ENCODE measurements at regions not wholly inside any gene's neighbourhood (a gene's known extent, or its start where the extent isn't known, plus 50 kb on each side); places are given as distances from the start of the nearest gene placed in this dataset.

DNA sequence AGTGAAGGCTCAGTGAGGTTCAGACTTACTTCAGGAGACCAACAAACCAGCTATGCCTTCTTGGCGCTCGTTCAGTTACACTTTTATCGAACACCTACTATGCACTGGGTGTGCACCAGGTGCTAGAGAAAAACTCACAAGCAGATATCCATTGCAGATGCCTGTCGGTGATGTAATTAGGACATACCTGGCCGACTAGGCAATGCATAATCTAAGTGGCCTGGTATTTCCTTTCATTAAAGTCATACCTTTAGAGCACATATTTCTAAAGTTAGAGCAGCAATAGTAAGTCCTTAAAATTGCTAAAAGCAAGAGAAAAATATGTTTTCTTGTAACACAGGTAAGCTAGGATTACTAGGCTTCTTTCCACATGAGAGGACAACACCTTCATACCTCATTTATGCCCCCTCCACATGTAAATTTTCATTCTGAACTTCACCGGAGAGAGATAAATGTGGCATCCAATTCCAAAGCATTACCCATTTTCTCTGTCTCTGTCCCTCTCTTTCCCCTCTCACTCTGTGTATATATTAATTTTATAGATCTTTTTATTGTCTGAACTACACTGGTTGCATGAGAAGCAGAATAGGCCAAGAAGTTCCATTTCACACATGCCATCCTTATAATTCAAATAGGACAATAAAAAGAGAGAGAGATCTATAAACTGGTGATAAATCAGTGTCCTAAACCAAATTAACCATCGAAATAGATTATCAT is 242.2 kb downstream of the SPTSSA start:
- no peak for DNase-seq (ENCODE audit: low read depth in 4 of 4, low spot score in 1 of 4)

DNA sequence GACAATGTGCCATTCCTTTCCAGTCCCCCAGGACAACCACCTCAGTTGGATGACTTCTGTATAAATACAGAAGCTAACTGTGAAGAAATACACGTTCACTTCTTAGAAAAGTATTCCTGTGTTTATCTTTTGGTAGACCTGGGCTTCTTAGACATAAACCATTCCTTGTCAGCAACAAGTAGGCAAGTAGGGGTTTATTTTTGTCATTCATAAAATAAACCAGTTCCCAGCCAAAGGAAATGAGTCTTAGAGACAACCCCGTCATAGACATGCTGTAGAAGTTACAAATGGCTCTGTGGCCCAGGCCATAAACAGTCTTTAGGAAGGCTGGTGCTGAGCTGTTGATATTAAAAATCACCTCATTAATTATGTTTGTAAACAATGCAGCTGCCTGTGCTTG is 243.2 kb downstream of the SPTSSA start:
- DNase-seq (ENCODE audit: low read depth in 4 of 4, low spot score in 1 of 4) = no peak

- DNase-seq (ENCODE audit: low read depth in 4 of 4, low spot score in 1 of 4) = no peak
Measured at GRCh38 chr14:34214961-34215360, 247.1 kb downstream of the SPTSSA start.

- no peak for DNase-seq (ENCODE audit: low read depth in 4 of 4, low spot score in 1 of 4)
Measured at GRCh38 chr14:34213332-34213731, 248.7 kb downstream of the SPTSSA start.

DNA sequence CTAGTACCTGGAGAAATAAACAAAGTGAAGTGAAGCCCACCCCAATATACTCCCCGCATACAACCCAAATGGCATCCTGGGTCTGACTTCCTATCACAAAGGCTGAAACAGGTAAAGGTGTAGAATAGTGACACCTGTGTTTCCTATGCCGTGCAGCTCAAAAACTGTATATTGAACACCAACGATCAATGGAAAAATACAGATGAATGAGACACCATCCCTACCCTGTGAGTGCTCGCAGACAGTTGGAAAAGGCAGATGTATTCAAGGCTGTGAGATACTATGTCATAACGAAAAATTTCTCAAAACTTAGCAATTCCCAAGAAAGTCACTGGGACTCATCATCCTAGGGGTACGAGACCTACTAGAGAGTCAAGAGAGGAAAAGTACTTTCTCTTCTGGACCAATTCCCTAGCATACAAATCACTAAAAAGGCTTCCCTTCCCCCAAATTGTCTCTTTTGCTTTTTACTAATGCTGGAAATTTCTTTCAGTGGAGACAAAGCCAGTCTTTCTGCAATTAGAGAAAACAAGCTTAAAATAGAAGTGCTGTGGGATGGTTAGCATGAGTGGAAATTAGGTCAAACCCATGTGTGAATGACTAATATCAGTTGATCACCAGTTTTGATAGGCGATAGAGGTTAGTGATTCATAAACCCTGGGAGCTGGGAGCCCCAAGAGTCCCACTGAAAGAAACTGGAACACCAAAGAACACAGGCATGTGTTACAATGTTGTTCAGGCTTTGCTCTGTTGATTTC is 249.7 kb downstream of the SPTSSA start:
- no peak for DNase-seq (ENCODE audit: low read depth in 4 of 4, low spot score in 1 of 4)

GRCh38 chr14:34211732-34212131 is 250.3 kb downstream of the SPTSSA start:
- no peak for DNase-seq (ENCODE audit: low read depth in 4 of 4, low spot score in 1 of 4)

DNA sequence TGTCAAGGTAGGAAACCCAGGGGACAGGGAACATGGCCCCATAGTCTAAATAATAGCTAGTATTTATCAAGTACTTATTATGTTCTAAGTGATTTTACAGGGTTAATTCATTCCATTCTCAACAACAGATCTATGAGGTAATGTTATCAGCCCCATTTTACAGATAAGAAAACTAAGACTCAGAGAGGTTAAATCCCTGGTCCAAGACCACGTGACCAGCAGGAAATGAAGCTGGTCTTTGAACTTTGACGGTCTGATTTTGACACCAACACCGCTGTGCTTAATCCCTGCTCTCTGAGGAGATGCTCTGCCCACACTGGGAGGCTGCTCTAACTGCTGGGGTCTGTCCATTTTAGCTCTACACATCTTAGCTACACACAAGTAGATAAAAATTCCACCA is 253.5 kb downstream of the SPTSSA start:
- DNase-seq (ENCODE audit: low read depth in 4 of 4, low spot score in 1 of 4) = no peak

GRCh38 chr14:34205799-34206198 is 254.9 kb upstream of the EGLN3 start:
- no peak for DNase-seq (ENCODE audit: low read depth in 4 of 4, low spot score in 1 of 4)

GRCh38 chr14:34204774-34205173 is 253.9 kb upstream of the EGLN3 start:
- DNase-seq (ENCODE audit: low read depth in 4 of 4, low spot score in 1 of 4) = no peak

GRCh38 chr14:34203251-34203722 is 252.4 kb upstream of the EGLN3 start:
- DNase-seq (ENCODE audit: low read depth in 4 of 4, low spot score in 1 of 4) = no peak

GRCh38 chr14:34201909-34202637 is 251.2 kb upstream of the EGLN3 start:
- no peak for DNase-seq (ENCODE audit: low read depth in 4 of 4, low spot score in 1 of 4)

DNA sequence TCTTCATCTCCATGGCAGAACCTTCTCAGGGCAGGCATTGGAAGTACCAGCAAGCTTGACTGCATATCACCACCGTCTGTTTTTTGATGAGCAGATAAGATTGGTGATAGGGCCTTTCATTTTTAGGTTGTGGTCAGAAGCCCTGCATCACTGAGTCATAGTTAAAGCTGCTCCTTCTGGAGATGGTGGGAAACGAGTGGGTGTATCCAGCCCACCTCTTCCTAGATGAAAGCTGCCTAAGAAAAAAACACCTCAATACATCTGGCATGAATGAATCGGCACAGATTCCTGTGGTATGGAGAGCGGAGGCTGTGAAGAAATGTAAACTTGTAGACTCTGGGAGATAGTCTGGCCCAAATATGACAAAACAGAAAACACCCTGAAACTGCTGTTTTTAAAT is 248.7 kb upstream of the EGLN3 start:
- peak in 1 of 4 experiments; percentile 13 for DNase-seq (ENCODE audit: low read depth in 4 of 4, low spot score in 1 of 4)

DNA sequence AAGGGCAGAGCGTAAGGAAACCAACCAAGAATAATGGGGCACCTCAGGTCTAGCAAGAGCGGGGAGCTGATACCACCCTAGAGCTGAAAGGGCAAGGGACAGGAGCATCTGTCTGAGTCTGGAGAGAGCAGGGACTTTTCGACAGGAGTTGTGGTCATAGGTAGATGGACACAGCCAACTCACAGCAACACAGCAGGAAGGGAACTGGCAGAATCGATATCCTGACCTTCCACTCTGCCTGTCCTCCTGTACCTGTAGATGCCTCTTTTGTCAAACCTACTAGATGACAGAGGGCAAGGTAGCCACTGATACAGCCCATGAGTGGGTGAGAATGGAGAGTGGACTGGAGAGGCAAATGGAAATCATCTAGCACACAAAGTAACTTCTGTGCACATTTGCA is 247.2 kb upstream of the EGLN3 start:
- no peak for DNase-seq (ENCODE audit: low read depth in 4 of 4, low spot score in 1 of 4)

DNA sequence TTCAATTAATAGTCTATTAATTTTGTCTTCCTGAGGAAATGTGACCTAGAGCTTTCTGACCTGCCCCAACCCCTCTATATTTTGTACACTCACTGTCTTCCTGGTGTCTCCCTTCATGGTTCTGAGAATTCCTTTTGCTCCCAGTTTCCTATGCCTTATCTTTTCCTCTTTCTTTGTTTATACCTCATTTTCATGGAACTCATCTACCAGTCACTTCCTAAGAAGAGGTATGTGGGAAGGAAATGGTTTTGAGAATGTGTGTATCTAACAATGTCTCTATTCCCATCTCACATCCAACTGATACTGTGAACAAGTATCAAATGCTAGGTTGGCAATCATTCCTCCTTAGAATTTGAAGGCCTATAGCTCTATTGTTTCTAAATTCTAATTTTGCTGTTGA is 245.1 kb upstream of the EGLN3 start:
- no peak for DNase-seq (ENCODE audit: low read depth in 4 of 4, low spot score in 1 of 4)

GRCh38 chr14:34190717-34191116 is 239.8 kb upstream of the EGLN3 start:
- DNase-seq (ENCODE audit: low read depth in 4 of 4, low spot score in 1 of 4) = no peak

DNA sequence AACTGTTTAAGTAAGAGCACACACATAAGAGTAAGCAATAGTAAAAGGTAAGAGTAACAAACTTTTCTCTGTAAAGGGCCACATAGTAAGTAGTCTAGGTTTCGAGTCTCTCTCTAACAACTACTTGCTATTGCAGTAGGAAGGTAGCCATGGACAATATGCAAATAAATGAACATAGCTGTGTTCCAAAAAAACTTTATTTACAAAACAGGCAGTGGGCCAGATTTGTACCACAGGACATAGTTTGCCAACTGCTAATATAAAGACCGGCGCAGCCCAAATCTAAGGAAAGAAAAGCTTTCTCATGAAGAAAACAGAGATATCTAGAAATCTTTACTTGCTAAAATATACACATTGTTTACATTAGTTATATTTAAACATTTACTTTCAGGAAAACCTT is 239.0 kb upstream of the EGLN3 start:
- no peak for DNase-seq (ENCODE audit: low read depth in 4 of 4, low spot score in 1 of 4)

DNA sequence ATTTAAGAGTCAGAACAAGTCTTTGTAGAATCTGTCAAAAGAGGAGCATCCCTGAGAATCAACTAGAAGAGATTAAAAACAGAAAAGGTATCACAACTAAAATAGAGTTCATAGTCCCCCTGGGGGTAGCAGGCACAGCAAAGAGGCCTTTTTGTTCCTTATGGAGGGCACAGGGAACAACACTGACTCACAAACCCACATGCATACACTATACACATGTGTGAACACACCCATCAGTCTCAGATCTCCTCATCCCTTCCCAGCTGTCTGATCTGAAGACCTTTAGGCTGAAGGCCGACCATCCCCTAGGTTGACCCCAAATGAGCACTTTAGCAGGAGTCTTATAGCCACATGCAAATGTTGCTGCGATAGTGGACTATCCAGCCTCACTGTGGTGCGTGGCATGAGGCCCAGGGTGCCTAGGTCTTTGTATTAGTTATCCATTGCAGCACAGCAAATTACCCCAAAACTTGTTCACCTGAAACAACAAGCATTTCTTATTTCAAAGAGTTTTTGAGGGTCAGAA is 236.7 kb upstream of the EGLN3 start:
- DNase-seq (ENCODE audit: low read depth in 4 of 4, low spot score in 1 of 4) = no peak

DNA sequence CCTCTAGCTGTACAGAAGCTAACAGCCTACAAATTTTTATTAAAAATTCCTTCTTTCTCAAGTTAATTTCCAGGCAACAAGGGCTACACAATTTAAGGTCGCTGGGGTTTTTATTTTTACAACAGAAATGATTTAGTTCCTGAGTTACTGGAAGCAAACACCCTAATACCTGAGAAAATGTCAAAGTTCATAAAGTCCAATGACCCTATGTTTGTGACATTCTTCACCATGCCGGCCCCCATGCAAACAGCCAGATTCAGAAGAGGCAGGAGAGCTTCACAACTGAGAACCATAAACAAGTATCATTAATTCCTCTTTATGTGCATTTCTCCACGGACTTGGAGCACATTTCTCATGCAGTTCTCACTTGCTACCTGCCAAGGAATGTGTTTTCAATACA is 236.2 kb upstream of the EGLN3 start:
- no peak for DNase-seq (ENCODE audit: low read depth in 4 of 4, low spot score in 1 of 4)

GRCh38 chr14:34184126-34184525 is 233.3 kb upstream of the EGLN3 start:
- no peak for DNase-seq (ENCODE audit: low read depth in 4 of 4, low spot score in 1 of 4)

DNA sequence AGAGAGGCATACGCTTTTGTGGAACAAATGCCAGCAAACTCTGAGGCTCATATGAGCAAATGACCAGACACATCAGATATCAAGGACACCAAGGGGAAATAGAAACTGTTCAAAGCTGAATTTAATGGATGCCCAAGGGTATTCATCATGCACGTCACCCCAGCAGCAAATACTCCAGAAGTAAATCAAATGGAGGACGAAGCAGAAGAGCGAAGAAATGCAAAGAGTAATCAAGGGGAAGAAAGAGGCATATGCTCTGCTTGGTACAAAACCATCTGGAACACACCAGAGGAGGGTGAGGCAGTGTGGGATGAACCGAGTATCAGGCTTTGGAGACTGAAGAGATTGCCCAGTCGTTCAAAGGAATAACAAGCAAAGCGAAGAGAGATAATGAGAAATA is 232.6 kb upstream of the EGLN3 start:
- no peak for DNase-seq (ENCODE audit: low read depth in 4 of 4, low spot score in 1 of 4)

DNA sequence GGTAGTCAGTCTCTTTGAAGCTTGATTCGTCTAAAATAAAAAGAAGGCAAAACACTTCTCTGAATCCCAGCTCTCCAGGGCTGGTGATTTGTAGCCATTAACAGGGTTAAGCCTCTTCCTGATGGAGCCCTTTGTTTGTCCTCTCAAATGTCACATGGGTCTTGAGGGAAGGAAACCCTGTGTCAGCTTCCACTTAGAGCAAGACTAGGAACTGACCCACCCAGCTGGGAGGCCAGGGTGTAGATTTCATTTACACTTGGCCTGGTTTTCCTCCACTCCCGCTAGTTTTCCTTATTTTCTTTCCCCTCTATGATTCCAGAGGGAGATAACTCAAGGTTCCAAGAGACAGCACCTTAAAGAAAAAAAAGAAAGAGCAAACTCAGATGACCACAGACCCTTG is 230.5 kb upstream of the EGLN3 start:
- no peak for DNase-seq (ENCODE audit: low read depth in 4 of 4, low spot score in 1 of 4)

- DNase-seq (ENCODE audit: low read depth in 4 of 4, low spot score in 1 of 4) = no peak
Measured at GRCh38 chr14:34180869-34181268, 230.0 kb upstream of the EGLN3 start.

Data from stimulated activated CD4-positive, alpha-beta T cell treated with anti-CD3 and anti-CD28 coated beads, Interleukin-1b, Interleukin-23, amount 100 ng/mL, for 24 hours (primary cell).